ENCODE measurements at regions not wholly inside any gene's neighbourhood (a gene's known extent, or its start where the extent isn't known, plus 50 kb on each side); places are given as distances from the start of the nearest gene placed in this dataset.

- TF ChIP-seq CTCF (IDR thresholded peaks at IDR 0.05; ENCODE audit: insufficient read depth, low read depth, low read length) = no peak
- no peak for TF ChIP-seq EZH2 (IDR thresholded peaks at IDR 0.05; ENCODE audit: insufficient read depth, low read length)
Observed at GRCh38 chr2:175807031-175807873, 194.8 kb downstream of the LNPK start.
